Activated CD8-positive, alpha-beta T cell treated with anti-CD3 and anti-CD28 coated beads, Interleukin-2, amount 10 ng/mL, durations not matched to agents 7 days and 5 days (primary cell): ENCODE measurements at regions not wholly inside any gene's neighbourhood (a gene's known extent, or its start where the extent isn't known, plus 50 kb on each side); places are given as distances from the start of the nearest gene placed in this dataset.
A peak's percentile ranks its signal among the peaks of the same experiment; 100 is the strongest.

Experiments
- ATAC-seq: fragments of 150-1000 bp; cut with Tn5 transposase; one replicate; pipeline ENCODE4 v1.10.0; 2021; ENCODE audit warnings: moderate library complexity
- CTCF ChIA-PET: fragments of 350-600 bp; sonication (Branson Sonifier 250); formaldehyde crosslinking; loops from one replicate; lab custom pipeline; 2021; ENCODE audit warnings: antibody characterized with exemption; lab: Charles Lee
- POLR2A ChIA-PET: fragments of 350-600 bp; sonication (Branson Sonifier 250); formaldehyde crosslinking; loops from one replicate; lab custom pipeline; 2021; ENCODE audit warnings: antibody characterized with exemption; lab: Charles Lee
- DNase-seq: peaks from one replicate; pipeline ENCODE4 v3.0.0-alpha.2; 2020
- H3K27ac Mint-ChIP-seq: one replicate; pipeline ENCODE4 v1.8.0; 2021; ENCODE audit warnings: mild to moderate bottlenecking, mixed read lengths
- H3K27me3 Mint-ChIP-seq: one replicate; pipeline ENCODE4 v1.8.0; 2021; ENCODE audit warnings: low read depth, mixed read lengths
- H3K36me3 Mint-ChIP-seq: one replicate; pipeline ENCODE4 v1.8.0; 2021; ENCODE audit warnings: low read depth, mixed read lengths
- H3K4me1 Mint-ChIP-seq: one replicate; pipeline ENCODE4 v1.8.0; 2021; ENCODE audit warnings: low read depth, mixed read lengths
- H3K4me3 Mint-ChIP-seq: one replicate; pipeline ENCODE4 v1.8.0; 2021; ENCODE audit warnings: mild to moderate bottlenecking, mixed read lengths
- H3K9me3 Mint-ChIP-seq: one replicate; pipeline ENCODE4 v1.8.0; 2022; ENCODE audit warnings: mixed read lengths; ENCODE audit not compliant: insufficient read depth

GRCh38 chr3:140752499-140752898 lies 74.6 kb downstream of the TRIM42 start:
- POLR2A ChIA-PET = no interaction called here
- no peak overlapping the region for H3K27ac Mint-ChIP-seq

GRCh38 chr3:140753865-140754754 lies 76.2 kb downstream of the TRIM42 start:
- Mint-ChIP-seq H3K9me3 (no peaks in the 10 kb centered on the region), H3K4me1 (peaks cover 33% of the 10 kb centered on the region), H3K36me3 (no peaks in the 10 kb centered on the region), H3K27me3 (peaks cover 4% of the 10 kb centered on the region), H3K4me3 (no peak overlapping the region), H3K27ac (no peak overlapping the region)
- no peak for DNase-seq
- CTCF ChIA-PET = no interaction called here
- POLR2A ChIA-PET = no interaction called here
- no peak for ATAC-seq

More at GRCh38 chr3:140752499-140752898, 74.6 kb downstream of the TRIM42 start:
- CTCF ChIA-PET = no interaction called here
- no peak overlapping the region for H3K4me3 Mint-ChIP-seq
- peaks cover 4% of the 10 kb centered on the region for H3K27me3 Mint-ChIP-seq
- H3K9me3 Mint-ChIP-seq = no peaks in the 10 kb centered on the region
- ATAC-seq = no peak
- no peaks in the 10 kb centered on the region for H3K36me3 Mint-ChIP-seq
- H3K4me1 Mint-ChIP-seq = peaks cover 30% of the 10 kb centered on the region
- no peak for DNase-seq

GRCh38 chr3:140754936-140755335 lies 77.1 kb downstream of the TRIM42 start:
- Mint-ChIP-seq H3K36me3 (no peaks in the 10 kb centered on the region), H3K9me3 (no peaks in the 10 kb centered on the region), H3K4me1 (peaks cover 37% of the 10 kb centered on the region), H3K4me3 (no peak overlapping the region), H3K27ac (no peak overlapping the region), H3K27me3 (peaks cover 2% of the 10 kb centered on the region)
- ATAC-seq (no peak), DNase-seq (no peak)
- CTCF ChIA-PET = no interaction called here
- POLR2A ChIA-PET = interaction anchor here (1.0 kb wide), 1 partner anchor 11 kb away, joined by 3 read pairs; no protein-coding TSS in a partner anchor

GRCh38 chr3:140756240-140757016 lies 78.6 kb downstream of the TRIM42 start:
- ATAC-seq = no peak
- ChIA-PET POLR2A (no interaction called here), CTCF (no interaction called here)
- Mint-ChIP-seq H3K4me3 (no peak overlapping the region), H3K9me3 (no peaks in the 10 kb centered on the region), H3K27me3 (no peaks in the 10 kb centered on the region), H3K27ac (peak overlapping the region; percentile 13), H3K36me3 (no peaks in the 10 kb centered on the region), H3K4me1 (peaks cover 37% of the 10 kb centered on the region)
- DNase-seq = no peak

GRCh38 chr3:140758791-140759444 lies 81.1 kb downstream of the TRIM42 start:
- Mint-ChIP-seq H3K27ac (peak overlapping the region; percentile 56), H3K4me1 (peaks cover 37% of the 10 kb centered on the region), H3K4me3 (no peak overlapping the region), H3K9me3 (no peaks in the 10 kb centered on the region), H3K36me3 (no peaks in the 10 kb centered on the region), H3K27me3 (no peaks in the 10 kb centered on the region)
- ChIA-PET CTCF (no interaction called here), POLR2A (no interaction called here)
- DNase-seq (no peak), ATAC-seq (no peak)

GRCh38 chr3:140760324-140761075 lies 82.6 kb downstream of the TRIM42 start:
- no peak overlapping the region for H3K27ac Mint-ChIP-seq
- ChIA-PET POLR2A (no interaction called here), CTCF (no interaction called here)
- ATAC-seq (no peak), DNase-seq (no peak)
- H3K27me3 Mint-ChIP-seq = no peaks in the 10 kb centered on the region
- no peak overlapping the region for H3K4me3 Mint-ChIP-seq
- no peaks in the 10 kb centered on the region for H3K36me3 Mint-ChIP-seq
- peaks cover 28% of the 10 kb centered on the region for H3K4me1 Mint-ChIP-seq
- no peaks in the 10 kb centered on the region for H3K9me3 Mint-ChIP-seq

- H3K4me1 Mint-ChIP-seq = peaks cover 29% of the 10 kb centered on the region
- no peak for ATAC-seq
- CTCF ChIA-PET = no interaction called here
These were observed 83.3 kb downstream of the TRIM42 start for GRCh38 chr3:140761076-140761639.

GRCh38 chr3:140762746-140763145 lies 84.9 kb downstream of the TRIM42 start:
- Mint-ChIP-seq H3K9me3 (no peaks in the 10 kb centered on the region), H3K36me3 (no peaks in the 10 kb centered on the region), H3K4me1 (peaks cover 19% of the 10 kb centered on the region), H3K4me3 (no peak overlapping the region), H3K27ac (no peak overlapping the region), H3K27me3 (no peaks in the 10 kb centered on the region)
- POLR2A ChIA-PET = no interaction called here
- CTCF ChIA-PET = no interaction called here
- ATAC-seq (no peak), DNase-seq (no peak)

More at GRCh38 chr3:140761076-140761639, 83.3 kb downstream of the TRIM42 start:
- H3K4me3 Mint-ChIP-seq = no peak overlapping the region
- no peak overlapping the region for H3K27ac Mint-ChIP-seq
- DNase-seq = no peak
- no peaks in the 10 kb centered on the region for H3K9me3 Mint-ChIP-seq
- no peaks in the 10 kb centered on the region for H3K27me3 Mint-ChIP-seq
- POLR2A ChIA-PET = no interaction called here
- H3K36me3 Mint-ChIP-seq = no peaks in the 10 kb centered on the region

- Mint-ChIP-seq H3K4me3 (no peak overlapping the region), H3K27me3 (no peaks in the 10 kb centered on the region), H3K36me3 (no peaks in the 10 kb centered on the region), H3K9me3 (no peaks in the 10 kb centered on the region), H3K4me1 (peaks cover 19% of the 10 kb centered on the region), H3K27ac (no peak overlapping the region)
- ATAC-seq = no peak
- POLR2A ChIA-PET = no interaction called here
- DNase-seq = no peak
- CTCF ChIA-PET = no interaction called here
These were observed 85.7 kb downstream of the TRIM42 start for GRCh38 chr3:140763532-140763931.

- ChIA-PET CTCF (no interaction called here), POLR2A (no interaction called here)
These were observed 87.4 kb downstream of the TRIM42 start for GRCh38 chr3:140765246-140765645.

GRCh38 chr3:140766465-140766864 lies 88.6 kb downstream of the TRIM42 start:
- ChIA-PET POLR2A (interaction anchor here (1.2 kb wide), 1 partner anchor 11 kb away, joined by 3 read pairs; no protein-coding TSS in a partner anchor), CTCF (no interaction called here)
- Mint-ChIP-seq H3K36me3 (no peaks in the 10 kb centered on the region), H3K4me3 (no peak overlapping the region), H3K9me3 (no peaks in the 10 kb centered on the region), H3K27me3 (no peaks in the 10 kb centered on the region), H3K27ac (no peak overlapping the region), H3K4me1 (peaks cover 12% of the 10 kb centered on the region)
- ATAC-seq (no peak), DNase-seq (no peak)

More at GRCh38 chr3:140765246-140765645, 87.4 kb downstream of the TRIM42 start:
- Mint-ChIP-seq H3K36me3 (no peaks in the 10 kb centered on the region), H3K4me1 (peaks cover 12% of the 10 kb centered on the region), H3K27ac (no peak overlapping the region), H3K9me3 (no peaks in the 10 kb centered on the region), H3K4me3 (no peak overlapping the region), H3K27me3 (no peaks in the 10 kb centered on the region)
- ATAC-seq = no peak
- DNase-seq = no peak
